Mesenchymal stem cell (in vitro differentiated cells and primary cell): ENCODE measurements at regions not wholly inside any gene's neighbourhood (a gene's known extent, or its start where the extent isn't known, plus 50 kb on each side); places are given as distances from the start of the nearest gene placed in this dataset.

Source experiments
- DNase-seq: peaks from one replicate; pipeline ENCODE4 v3.0.0-alpha.2; 2013
- H2AFZ ChIP-seq: one replicate; pipeline ENCODE4 v1.6.1; 2013; ENCODE audit warnings: low read depth, mild to moderate bottlenecking, control low read depth, inconsistent platforms, low read length, moderate library complexity
- H2AK5ac ChIP-seq: 2 replicates; pipeline ENCODE4 v1.6.1; 2013; ENCODE audit warnings: low read length, moderate library complexity, mild to moderate bottlenecking, inconsistent platforms; ENCODE audit not compliant: severe bottlenecking
- H2BK120ac ChIP-seq: one replicate; pipeline ENCODE4 v1.6.1; 2013; ENCODE audit warnings: low read depth, mild to moderate bottlenecking, inconsistent platforms, low read length, moderate library complexity
- H2BK12ac ChIP-seq, 2 experiments: one replicate each; pipeline ENCODE4 v1.6.1; 2013; ENCODE audit warnings: inconsistent platforms in 2 of 2, low read length in 2 of 2, mild to moderate bottlenecking in 2 of 2, moderate library complexity in 2 of 2, control low read depth in 1 of 2
- H2BK15ac ChIP-seq: one replicate; pipeline ENCODE4 v1.6.1; 2013; ENCODE audit warnings: mild to moderate bottlenecking, low read depth, inconsistent platforms; ENCODE audit not compliant: poor library complexity, severe bottlenecking
- H2BK5ac ChIP-seq: 2 replicates; pipeline ENCODE4 v1.6.1; 2013; ENCODE audit warnings: low read depth, mild to moderate bottlenecking, low read length, control low read depth, inconsistent platforms; ENCODE audit not compliant: poor library complexity, severe bottlenecking
- H3K14ac ChIP-seq, 2 experiments: one replicate each; pipeline ENCODE4 v1.6.1; 2013; ENCODE audit warnings: inconsistent platforms in 2 of 2, low read length in 2 of 2, control low read depth in 1 of 2, mild to moderate bottlenecking in 1 of 2, moderate library complexity in 1 of 2
- H3K18ac ChIP-seq, 2 experiments: one replicate each; pipeline ENCODE4 v1.6.1; 2013; ENCODE audit warnings: inconsistent platforms in 2 of 2, low read length in 2 of 2, control low read depth in 1 of 2, low read depth in 1 of 2, mild to moderate bottlenecking in 1 of 2
- H3K23ac ChIP-seq, 2 experiments: one replicate each; pipeline ENCODE4 v1.6.1; 2013; ENCODE audit warnings: inconsistent platforms in 2 of 2, low read length in 2 of 2, mild to moderate bottlenecking in 2 of 2, moderate library complexity in 2 of 2, control low read depth in 1 of 2
- H3K27ac ChIP-seq: 2 replicates; pipeline ENCODE4 v1.5.1; 2013; ENCODE audit warnings: mild to moderate bottlenecking, moderate library complexity, low read length, control low read depth, inconsistent platforms; ENCODE audit not compliant: poor library complexity, severe bottlenecking
- H3K27me3 ChIP-seq, 2 experiments: 2 replicates each; pipeline versions ENCODE4 v1.6.1 to v1.7.0; 2013; ENCODE audit warnings: low read length in 2 of 2, mild to moderate bottlenecking in 2 of 2, moderate library complexity in 2 of 2, control low read depth in 1 of 2, inconsistent platforms in 1 of 2; ENCODE audit not compliant: control insufficient read depth in 1 of 2, insufficient read depth in 1 of 2
- H3K36me3 ChIP-seq, 2 experiments: 2 replicates each; pipeline versions ENCODE4 v1.6.1 to v1.7.0; 2013; ENCODE audit warnings: low read length in 2 of 2, control low read depth in 1 of 2, inconsistent platforms in 1 of 2, low read depth in 1 of 2, mild to moderate bottlenecking in 1 of 2; ENCODE audit not compliant: insufficient read depth in 2 of 2, control insufficient read depth in 1 of 2
- H3K4ac ChIP-seq, 2 experiments: one replicate each; pipeline ENCODE4 v1.6.1; 2013; ENCODE audit warnings: inconsistent platforms in 2 of 2, low read length in 2 of 2, mild to moderate bottlenecking in 2 of 2, moderate library complexity in 2 of 2, control low read depth in 1 of 2, low read depth in 1 of 2
- H3K4me1 ChIP-seq: 2 replicates; pipeline ENCODE4 v1.6.1; 2013; ENCODE audit warnings: low read depth, low read length, control low read depth; ENCODE audit not compliant: control insufficient read depth, insufficient read depth
- H3K4me2 ChIP-seq: 2 replicates; pipeline ENCODE4 v1.6.1; 2013; ENCODE audit warnings: low read length, mild to moderate bottlenecking, inconsistent platforms; ENCODE audit not compliant: poor library complexity, severe bottlenecking
- H3K4me3 ChIP-seq, 2 experiments: 2 replicates each; pipeline versions ENCODE4 v1.5.1 to v1.7.0; 2013; ENCODE audit warnings: low read length in 2 of 2, mild to moderate bottlenecking in 2 of 2, control low read depth in 1 of 2, low read depth in 1 of 2; ENCODE audit not compliant: insufficient read depth in 1 of 2
- H3K79me1 ChIP-seq: replicated peaks from 2 replicates; pipeline ENCODE4 v1.6.1; 2013; ENCODE audit warnings: mild to moderate bottlenecking, control low read depth, low read length, inconsistent platforms; ENCODE audit not compliant: poor library complexity, severe bottlenecking
- H3K9ac ChIP-seq: 2 replicates; pipeline ENCODE4 v1.7.0; 2013; ENCODE audit warnings: mild to moderate bottlenecking, low read length, moderate library complexity
- H3K9me3 ChIP-seq: 2 replicates; pipeline ENCODE4 v1.7.0; 2013; ENCODE audit warnings: mild to moderate bottlenecking, low read length; ENCODE audit not compliant: control insufficient read depth
- H4K8ac ChIP-seq: one replicate; pipeline ENCODE4 v1.6.1; 2013; ENCODE audit warnings: inconsistent platforms, mild to moderate bottlenecking, low read length, moderate library complexity
- H4K91ac ChIP-seq: one replicate; pipeline ENCODE4 v1.6.1; 2013; ENCODE audit warnings: mild to moderate bottlenecking, low read length, inconsistent platforms
- WGBS: methylation state at CpG from one replicate; pipeline ENCODE4 v1.1.7; 2013; ENCODE audit warnings: mixed read lengths; 5-methylcytosine and 5-hydroxymethylcytosine counted together

DNA sequence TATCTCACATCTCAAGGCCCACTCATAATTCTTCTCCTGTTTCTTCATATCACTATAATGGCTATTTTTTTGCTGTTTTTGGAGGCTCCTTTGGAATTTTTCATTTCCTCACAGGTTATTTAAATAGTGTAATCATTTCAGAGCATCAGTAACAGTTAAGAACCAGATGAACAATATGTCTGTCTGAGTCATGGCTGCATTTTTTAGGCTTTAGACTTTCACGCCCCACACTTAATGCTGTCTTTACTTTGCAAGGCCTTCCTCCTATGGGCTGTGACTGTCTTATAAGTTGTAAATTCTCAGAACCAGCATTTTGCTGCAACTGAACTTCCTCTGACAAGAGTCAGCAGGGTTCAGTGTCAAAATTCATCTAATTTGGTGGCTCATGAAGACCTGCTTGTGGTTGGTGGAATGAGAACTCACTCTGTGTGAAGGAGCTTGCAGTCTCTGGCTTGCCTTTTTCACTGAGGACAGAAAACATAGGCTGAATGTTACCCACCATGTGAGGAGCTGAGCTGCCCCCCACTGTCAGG, 56.1 kb upstream of the NLGN4Y start:
- no peak overlapping the region for H3K23ac ChIP-seq
- H3K14ac ChIP-seq: no peak overlapping the region
- H3K9me3 ChIP-seq: no peaks in the 10 kb centered on the region
- H3K27me3 ChIP-seq: no peaks in the 10 kb centered on the region
- no peak overlapping the region for H2AK5ac ChIP-seq
- H2BK120ac ChIP-seq: no peak overlapping the region
- no peak overlapping the region for H4K91ac ChIP-seq
- no peak overlapping the region for H3K4ac ChIP-seq
- H3K79me1 ChIP-seq: no peaks in the 10 kb centered on the region
- WGBS: 60% methylated on average over 1 of the region's 1 CpG
- H3K36me3 ChIP-seq: no peaks in the 10 kb centered on the region
- no peak overlapping the region for H3K4me3 ChIP-seq
- no peak overlapping the region for H2BK12ac ChIP-seq
- no peak overlapping the region for H2BK5ac ChIP-seq
- H4K8ac ChIP-seq: no peak overlapping the region
- H3K27ac ChIP-seq: no peak overlapping the region
- DNase-seq: no peak
- H2BK15ac ChIP-seq: no peak overlapping the region
- H2AFZ ChIP-seq: no peak overlapping the region
- H3K4me1 ChIP-seq: no peaks in the 10 kb centered on the region
- no peak overlapping the region for H3K9ac ChIP-seq
- H3K4me2 ChIP-seq: no peak overlapping the region
- H3K18ac ChIP-seq: no peak overlapping the region

DNA sequence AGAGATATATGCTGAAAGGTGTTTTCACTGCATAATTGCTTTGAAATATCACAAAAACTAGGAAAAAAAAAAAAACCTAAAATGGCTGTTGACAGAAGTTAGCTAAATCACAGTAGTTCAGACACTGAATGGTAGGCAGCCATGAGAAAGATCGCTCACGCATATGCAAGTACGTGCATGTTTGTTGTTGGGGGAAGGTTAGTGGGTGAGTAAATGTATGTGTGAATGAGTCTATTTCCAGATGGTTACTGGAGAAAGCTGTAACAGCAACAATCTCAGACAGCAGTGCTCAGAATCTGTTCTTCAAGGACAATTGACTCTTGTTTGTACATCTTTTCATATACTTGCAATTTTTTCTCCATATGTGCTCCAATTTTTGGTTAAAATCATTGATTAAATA, 51.9 kb upstream of the NLGN4Y start:
- WGBS: 65% methylated on average over 3 of the region's 3 CpGs

DNA sequence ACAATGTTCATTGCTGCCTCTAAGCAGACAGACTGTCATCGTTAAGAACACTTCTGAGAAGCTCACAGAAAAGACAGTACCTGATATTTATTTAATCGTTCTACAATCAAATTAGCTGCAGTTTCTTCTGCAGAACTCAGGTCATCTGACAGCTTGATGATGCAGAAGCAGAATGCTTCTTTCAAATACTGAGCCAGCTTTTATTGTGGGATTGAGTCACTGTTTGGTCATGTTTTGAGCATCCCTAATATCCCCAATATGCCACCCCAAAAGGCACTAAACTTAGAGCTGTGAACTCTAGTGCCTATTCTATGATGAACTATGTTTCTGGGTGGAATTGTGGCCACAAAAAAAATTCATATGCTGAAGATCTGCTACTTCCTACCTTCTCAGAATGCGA, 51.0 kb upstream of the NLGN4Y start:
- no peak overlapping the region for H2AFZ ChIP-seq
- no peak overlapping the region for H3K18ac ChIP-seq
- no peaks in the 10 kb centered on the region for H3K9me3 ChIP-seq
- no peak overlapping the region for H3K4me2 ChIP-seq
- no peak overlapping the region for H3K23ac ChIP-seq
- H2BK15ac ChIP-seq: no peak overlapping the region
- H2BK12ac ChIP-seq: no peak overlapping the region
- no peak overlapping the region for H2BK5ac ChIP-seq
- H2AK5ac ChIP-seq: no peak overlapping the region
- no peak overlapping the region for H3K9ac ChIP-seq
- H3K4me3 ChIP-seq: no peak overlapping the region
- no peaks in the 10 kb centered on the region for H3K4me1 ChIP-seq
- no peak overlapping the region for H4K8ac ChIP-seq
- no peaks in the 10 kb centered on the region for H3K36me3 ChIP-seq
- H3K79me1 ChIP-seq: no peaks in the 10 kb centered on the region
- no peak overlapping the region for H3K4ac ChIP-seq
- DNase-seq: no peak
- no peak overlapping the region for H4K91ac ChIP-seq
- 64% methylated on average over 2 of the region's 3 CpGs for WGBS
- no peaks in the 10 kb centered on the region for H3K27me3 ChIP-seq
- no peak overlapping the region for H2BK120ac ChIP-seq
- no peak overlapping the region for H3K14ac ChIP-seq
- H3K27ac ChIP-seq: no peak overlapping the region

More for the DNA sequence above, 51.9 kb upstream of the NLGN4Y start:
- no peak overlapping the region for H4K8ac ChIP-seq
- no peaks in the 10 kb centered on the region for H3K4me1 ChIP-seq
- H3K27ac ChIP-seq: no peak overlapping the region
- no peak overlapping the region for H3K23ac ChIP-seq
- H2BK5ac ChIP-seq: no peak overlapping the region
- no peak overlapping the region for H2BK120ac ChIP-seq
- DNase-seq: no peak
- no peak overlapping the region for H3K4ac ChIP-seq
- H2AFZ ChIP-seq: no peak overlapping the region
- no peak overlapping the region for H3K4me2 ChIP-seq
- no peak overlapping the region for H2BK12ac ChIP-seq
- H3K14ac ChIP-seq: no peak overlapping the region
- no peak overlapping the region for H3K4me3 ChIP-seq
- no peak overlapping the region for H4K91ac ChIP-seq
- H3K9me3 ChIP-seq: no peaks in the 10 kb centered on the region
- H2BK15ac ChIP-seq: no peak overlapping the region
- no peaks in the 10 kb centered on the region for H3K36me3 ChIP-seq
- H3K27me3 ChIP-seq: no peaks in the 10 kb centered on the region
- H3K9ac ChIP-seq: no peak overlapping the region
- H2AK5ac ChIP-seq: no peak overlapping the region
- no peaks in the 10 kb centered on the region for H3K79me1 ChIP-seq
- H3K18ac ChIP-seq: no peak overlapping the region
